H9 (cell line): ENCODE measurements at regions not wholly inside any gene's neighbourhood (a gene's known extent, or its start where the extent isn't known, plus 50 kb on each side); places are given as distances from the start of the nearest gene placed in this dataset.

Experiments used
- DNase-seq: peaks from one replicate; pipeline ENCODE4 v3.0.0-alpha.2; 2017
- H2AFZ ChIP-seq: one replicate; pipeline ENCODE4 v1.6.1; 2013; ENCODE audit warnings: mild to moderate bottlenecking, low read length, control low read depth, moderate library complexity
- H2AK5ac ChIP-seq: 2 replicates; pipeline ENCODE4 v1.6.1; 2013; ENCODE audit warnings: low read length, control low read depth, mixed read lengths; ENCODE audit not compliant: insufficient read length
- H2BK120ac ChIP-seq: one replicate; pipeline ENCODE4 v1.6.1; 2013; ENCODE audit warnings: low read depth, mild to moderate bottlenecking, low read length, control low read depth, inconsistent platforms; ENCODE audit not compliant: poor library complexity, severe bottlenecking
- H2BK12ac ChIP-seq: 2 replicates; pipeline ENCODE4 v1.6.1; 2013; ENCODE audit warnings: low read length, control low read depth, mixed read lengths, low read depth; ENCODE audit not compliant: insufficient read length
- H2BK15ac ChIP-seq: 2 replicates; pipeline ENCODE4 v1.6.1; 2013; ENCODE audit warnings: low read depth, low read length, control low read depth
- H2BK20ac ChIP-seq: one replicate; pipeline ENCODE4 v1.6.1; 2013; ENCODE audit warnings: low read depth, mild to moderate bottlenecking, low read length, control low read depth, inconsistent platforms; ENCODE audit not compliant: poor library complexity, severe bottlenecking
- H2BK5ac ChIP-seq: 2 replicates; pipeline ENCODE4 v1.6.1; 2013; ENCODE audit warnings: low read length, control low read depth, mixed read lengths; ENCODE audit not compliant: insufficient read length
- H3K14ac ChIP-seq: 2 replicates; pipeline ENCODE4 v1.6.1; 2013; ENCODE audit warnings: low read length, control low read depth; ENCODE audit not compliant: insufficient read depth
- H3K18ac ChIP-seq: 2 replicates; pipeline ENCODE4 v1.6.1; 2013; ENCODE audit warnings: low read depth, mild to moderate bottlenecking, mixed read lengths, low read length, control low read depth; ENCODE audit not compliant: insufficient read length
- H3K23ac ChIP-seq: 2 replicates; pipeline ENCODE4 v1.6.1; 2013; ENCODE audit warnings: low read length, control low read depth, mixed read lengths, low read depth; ENCODE audit not compliant: insufficient read length
- H3K23me2 ChIP-seq: 2 replicates; pipeline ENCODE4 v1.6.1; 2013; ENCODE audit warnings: low read depth, mild to moderate bottlenecking, mixed read lengths, low read length, control low read depth; ENCODE audit not compliant: insufficient read length, poor library complexity, severe bottlenecking
- H3K27ac ChIP-seq: 2 replicates; pipeline ENCODE4 v1.5.1; 2013; ENCODE audit warnings: low read length, control low read depth, mixed read lengths, low read depth; ENCODE audit not compliant: insufficient read length
- H3K27me3 ChIP-seq: 2 replicates; pipeline ENCODE4 v1.6.1; 2013; ENCODE audit warnings: low read length, control low read depth, inconsistent platforms; ENCODE audit not compliant: insufficient read depth
- H3K4ac ChIP-seq: 2 replicates; pipeline ENCODE4 v1.6.1; 2013; ENCODE audit warnings: low read depth, mild to moderate bottlenecking, control low read depth, inconsistent platforms, low read length, moderate library complexity
- H3K4me1 ChIP-seq: 2 replicates; pipeline ENCODE4 v1.6.1; 2013; ENCODE audit warnings: low read length, control low read depth, inconsistent platforms; ENCODE audit not compliant: insufficient read depth
- H3K4me2 ChIP-seq: 2 replicates; pipeline ENCODE4 v1.6.1; 2013; ENCODE audit warnings: low read length, control low read depth, mixed read lengths; ENCODE audit not compliant: insufficient read length, insufficient read depth
- H3K56ac ChIP-seq: 2 replicates; pipeline ENCODE4 v1.6.1; 2013; ENCODE audit warnings: low read depth, mild to moderate bottlenecking, mixed read lengths, low read length, control low read depth; ENCODE audit not compliant: insufficient read length
- H3K79me1 ChIP-seq: 2 replicates; pipeline ENCODE4 v1.6.1; 2013; ENCODE audit warnings: low read depth, mild to moderate bottlenecking, moderate library complexity, low read length, control low read depth, inconsistent platforms; ENCODE audit not compliant: insufficient read depth, poor library complexity, severe bottlenecking
- H3K79me2 ChIP-seq: 2 replicates; pipeline ENCODE4 v1.6.1; 2013; ENCODE audit warnings: low read length, control low read depth, inconsistent platforms; ENCODE audit not compliant: insufficient read depth
- H3K9ac ChIP-seq: 2 replicates; pipeline ENCODE4 v1.6.1; 2013; ENCODE audit warnings: low read length, control low read depth, mixed read lengths; ENCODE audit not compliant: insufficient read length; ENCODE audit errors: extremely low read depth
- H3K9me3 ChIP-seq: one replicate; pipeline ENCODE4 v1.6.1; 2013; ENCODE audit warnings: low read depth, low read length, inconsistent platforms; ENCODE audit not compliant: control insufficient read depth
- H3T11ph ChIP-seq: one replicate; pipeline ENCODE4 v1.6.1; 2013; ENCODE audit warnings: mild to moderate bottlenecking, low read length, control low read depth, inconsistent platforms
- H4K20me1 ChIP-seq: one replicate; pipeline ENCODE4 v1.6.1; 2013; ENCODE audit not compliant: control insufficient read depth, insufficient read length, insufficient read depth
- H4K5ac ChIP-seq: 2 replicates; pipeline ENCODE4 v1.6.1; 2013; ENCODE audit warnings: low read depth, mild to moderate bottlenecking, mixed read lengths, low read length, control low read depth; ENCODE audit not compliant: insufficient read length
- H4K8ac ChIP-seq: replicated peaks from 2 replicates; pipeline ENCODE4 v1.6.1; 2013; ENCODE audit warnings: low read length, control low read depth, mixed read lengths, low read depth; ENCODE audit not compliant: insufficient read length
- H4K91ac ChIP-seq: 2 replicates; pipeline ENCODE4 v1.6.1; 2013; ENCODE audit warnings: low read depth, mild to moderate bottlenecking, moderate library complexity, mixed read lengths, low read length, control low read depth; ENCODE audit not compliant: insufficient read length
- H3K27ac Mint-ChIP-seq, 3 experiments: 2 replicates in 2 of 3; 3 replicates in 1 of 3; pipeline ENCODE4 v1.8.0; 2020 to 2021; ENCODE audit warnings: mixed read lengths in 3 of 3, mild to moderate bottlenecking in 1 of 3, moderate library complexity in 1 of 3
- H3K27me3 Mint-ChIP-seq: 2 replicates; pipeline ENCODE4 v1.8.0; 2021; ENCODE audit warnings: low read depth, mild to moderate bottlenecking, moderate library complexity, mixed read lengths
- H3K36me3 Mint-ChIP-seq, 3 experiments: 2 replicates in 2 of 3; 3 replicates in 1 of 3; pipeline ENCODE4 v1.8.0; 2020 to 2021; ENCODE audit warnings: low read depth in 3 of 3, mixed read lengths in 3 of 3; ENCODE audit not compliant: insufficient read depth in 1 of 3
- H3K4me1 Mint-ChIP-seq, 2 experiments: 2 replicates each; pipeline ENCODE4 v1.8.0; 2020; ENCODE audit warnings: mixed read lengths in 2 of 2
- H3K4me3 Mint-ChIP-seq, 2 experiments: 2 replicates in 1 of 2; 3 replicates in 1 of 2; pipeline ENCODE4 v1.8.0; 2020 to 2021; ENCODE audit warnings: mild to moderate bottlenecking in 2 of 2, mixed read lengths in 2 of 2, moderate library complexity in 1 of 2
- H3K9me3 Mint-ChIP-seq, 2 experiments: 2 replicates in 1 of 2; 3 replicates in 1 of 2; pipeline ENCODE4 v1.8.0; 2020; ENCODE audit warnings: mild to moderate bottlenecking in 2 of 2, mixed read lengths in 2 of 2, moderate library complexity in 1 of 2
- WGBS: extraction: QIAGEN DNeasy Blood & Tissue Kit; methylation state at CpG from one replicate; pipeline ENCODE4 v1.1.7; 2013; ENCODE audit warnings: missing lambda C conversion rate, low lambda C conversion rate, mixed read lengths; ENCODE audit not compliant: insufficient read length; ENCODE audit errors: extremely low coverage; 5-methylcytosine and 5-hydroxymethylcytosine counted together
- TF ChIP-seq, protein P1 (sequence below): fragments of 200-600 bp; sonication (generic); conservative IDR thresholded peaks from 3 replicates; pipeline ENCODE4 v1.8.0; 2021; ENCODE audit warnings: antibody characterized with exemption, mild to moderate bottlenecking

DNA sequence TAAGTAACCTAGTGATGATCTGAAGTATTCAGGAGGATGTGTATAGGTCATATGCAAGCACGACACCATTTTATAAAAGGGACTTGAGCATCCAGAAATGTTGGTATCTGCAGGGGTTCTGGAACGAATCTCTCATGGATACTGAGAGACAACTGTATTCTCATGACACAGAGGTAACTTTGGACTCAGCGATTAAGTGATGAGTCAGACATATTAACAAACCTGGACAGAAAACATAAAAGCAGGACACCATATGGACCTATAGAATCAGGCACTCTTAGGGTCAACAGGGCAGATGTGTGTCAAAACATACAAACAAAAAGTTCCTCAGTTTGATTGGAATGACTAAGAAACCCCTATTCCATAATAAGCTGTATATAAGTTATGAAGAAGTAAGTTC, 248.1 kb downstream of the ANKRD7 start:
- no peaks in the 10 kb centered on the region for H4K20me1 ChIP-seq
- H2BK15ac ChIP-seq, result no peak overlapping the region
- no peak overlapping the region for H3K27ac Mint-ChIP-seq
- no CpG with 5 or more reads among the region's 3 CpGs for WGBS
- H2AFZ ChIP-seq, result no peak overlapping the region
- DNase-seq, result no peak
- H3K9me3 ChIP-seq, result no peaks in the 10 kb centered on the region
- H3K4me1 Mint-ChIP-seq, result peaks cover 4% of the 10 kb centered on the region in 2 experiments; a peak in 3 of 4 replicates
- no peak overlapping the region for H3K27ac ChIP-seq
- TF ChIP-seq, protein P1, sequence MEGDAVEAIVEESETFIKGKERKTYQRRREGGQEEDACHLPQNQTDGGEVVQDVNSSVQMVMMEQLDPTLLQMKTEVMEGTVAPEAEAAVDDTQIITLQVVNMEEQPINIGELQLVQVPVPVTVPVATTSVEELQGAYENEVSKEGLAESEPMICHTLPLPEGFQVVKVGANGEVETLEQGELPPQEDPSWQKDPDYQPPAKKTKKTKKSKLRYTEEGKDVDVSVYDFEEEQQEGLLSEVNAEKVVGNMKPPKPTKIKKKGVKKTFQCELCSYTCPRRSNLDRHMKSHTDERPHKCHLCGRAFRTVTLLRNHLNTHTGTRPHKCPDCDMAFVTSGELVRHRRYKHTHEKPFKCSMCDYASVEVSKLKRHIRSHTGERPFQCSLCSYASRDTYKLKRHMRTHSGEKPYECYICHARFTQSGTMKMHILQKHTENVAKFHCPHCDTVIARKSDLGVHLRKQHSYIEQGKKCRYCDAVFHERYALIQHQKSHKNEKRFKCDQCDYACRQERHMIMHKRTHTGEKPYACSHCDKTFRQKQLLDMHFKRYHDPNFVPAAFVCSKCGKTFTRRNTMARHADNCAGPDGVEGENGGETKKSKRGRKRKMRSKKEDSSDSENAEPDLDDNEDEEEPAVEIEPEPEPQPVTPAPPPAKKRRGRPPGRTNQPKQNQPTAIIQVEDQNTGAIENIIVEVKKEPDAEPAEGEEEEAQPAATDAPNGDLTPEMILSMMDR, result no peak
- H3K79me1 ChIP-seq, result no peaks in the 10 kb centered on the region
- H3K56ac ChIP-seq, result no peak overlapping the region
- H3K27me3 Mint-ChIP-seq, result no peaks in the 10 kb centered on the region
- no peak overlapping the region for H3K4me2 ChIP-seq
- no peaks in the 10 kb centered on the region for H3K9me3 Mint-ChIP-seq
- no peak overlapping the region for H2BK5ac ChIP-seq
- no peak overlapping the region for H3K14ac ChIP-seq
- no peaks in the 10 kb centered on the region for H3K27me3 ChIP-seq
- H3K9ac ChIP-seq, result no peak overlapping the region
- no peak overlapping the region for H4K8ac ChIP-seq
- no peak overlapping the region for H3K18ac ChIP-seq
- no peak overlapping the region for H3T11ph ChIP-seq
- no peak overlapping the region for H4K91ac ChIP-seq
- no peaks in the 10 kb centered on the region for H3K36me3 Mint-ChIP-seq
- no peak overlapping the region for H3K23ac ChIP-seq
- H2BK20ac ChIP-seq, result no peak overlapping the region
- no peak overlapping the region for H4K5ac ChIP-seq
- H3K4me3 Mint-ChIP-seq, result no peak overlapping the region
- H2BK12ac ChIP-seq, result no peak overlapping the region
- no peak overlapping the region for H3K4ac ChIP-seq
- H3K4me1 ChIP-seq, result no peaks in the 10 kb centered on the region; the same call in 1 of the 2 replicates
- no peak overlapping the region for H2BK120ac ChIP-seq
- H3K23me2 ChIP-seq, result no peaks in the 10 kb centered on the region
- no peaks in the 10 kb centered on the region for H3K79me2 ChIP-seq
- no peak overlapping the region for H2AK5ac ChIP-seq
